GM12874 (cell line): ENCODE measurements at regions not wholly inside any gene's neighbourhood (a gene's known extent, or its start where the extent isn't known, plus 50 kb on each side); places are given as distances from the start of the nearest gene placed in this dataset.

ENCODE experiments used
- TF ChIP-seq, protein P1 (sequence below): IDR thresholded peaks from 2 replicates; pipeline ENCODE4 v1.5.1; 2011; ENCODE audit warnings: low read depth, mild to moderate bottlenecking, control low read depth, low read length, moderate library complexity; ENCODE audit not compliant: insufficient read depth

DNA sequence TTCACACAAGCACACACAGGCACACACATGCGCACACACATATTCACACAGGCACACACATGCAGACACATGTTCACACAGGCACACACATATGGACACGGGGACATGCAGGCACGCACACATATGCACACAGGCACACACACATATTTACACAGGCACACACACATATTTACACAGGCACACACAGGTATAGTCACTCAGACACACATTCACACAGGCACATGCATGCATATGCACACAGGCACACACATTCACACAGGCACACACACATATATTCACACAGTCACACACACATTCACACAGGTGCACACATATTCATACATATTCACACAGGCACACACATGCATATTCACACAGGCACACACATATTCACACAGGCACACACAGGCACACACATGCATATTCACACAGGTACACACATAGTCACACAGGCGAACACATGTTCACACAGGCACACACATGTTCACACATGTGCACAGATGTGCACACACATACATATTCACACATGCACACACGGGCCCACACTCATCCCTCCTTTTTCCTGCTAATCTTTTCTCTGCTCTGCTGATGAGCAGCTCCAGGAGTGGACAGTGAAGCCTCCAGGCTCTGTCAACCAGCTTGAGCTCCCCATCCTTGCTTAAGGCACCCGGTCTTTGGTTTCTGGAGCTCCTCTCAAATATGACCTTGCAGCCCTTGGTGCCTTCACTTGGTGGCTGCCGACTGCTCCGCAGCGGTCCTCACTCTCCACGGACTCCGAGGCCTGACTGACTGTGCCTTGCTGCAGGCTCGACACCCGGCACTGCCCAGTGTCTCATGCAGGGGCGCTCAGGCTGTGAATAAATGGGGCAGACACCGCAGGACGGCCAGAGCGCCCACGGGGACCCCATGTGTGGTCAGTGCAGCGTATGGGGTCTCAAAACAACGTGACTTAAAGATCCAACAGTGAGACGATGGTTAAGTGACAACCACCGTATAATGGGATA is 581.2 kb upstream of the MGMT start:
- TF ChIP-seq, protein P1, sequence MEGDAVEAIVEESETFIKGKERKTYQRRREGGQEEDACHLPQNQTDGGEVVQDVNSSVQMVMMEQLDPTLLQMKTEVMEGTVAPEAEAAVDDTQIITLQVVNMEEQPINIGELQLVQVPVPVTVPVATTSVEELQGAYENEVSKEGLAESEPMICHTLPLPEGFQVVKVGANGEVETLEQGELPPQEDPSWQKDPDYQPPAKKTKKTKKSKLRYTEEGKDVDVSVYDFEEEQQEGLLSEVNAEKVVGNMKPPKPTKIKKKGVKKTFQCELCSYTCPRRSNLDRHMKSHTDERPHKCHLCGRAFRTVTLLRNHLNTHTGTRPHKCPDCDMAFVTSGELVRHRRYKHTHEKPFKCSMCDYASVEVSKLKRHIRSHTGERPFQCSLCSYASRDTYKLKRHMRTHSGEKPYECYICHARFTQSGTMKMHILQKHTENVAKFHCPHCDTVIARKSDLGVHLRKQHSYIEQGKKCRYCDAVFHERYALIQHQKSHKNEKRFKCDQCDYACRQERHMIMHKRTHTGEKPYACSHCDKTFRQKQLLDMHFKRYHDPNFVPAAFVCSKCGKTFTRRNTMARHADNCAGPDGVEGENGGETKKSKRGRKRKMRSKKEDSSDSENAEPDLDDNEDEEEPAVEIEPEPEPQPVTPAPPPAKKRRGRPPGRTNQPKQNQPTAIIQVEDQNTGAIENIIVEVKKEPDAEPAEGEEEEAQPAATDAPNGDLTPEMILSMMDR, result no peak

DNA sequence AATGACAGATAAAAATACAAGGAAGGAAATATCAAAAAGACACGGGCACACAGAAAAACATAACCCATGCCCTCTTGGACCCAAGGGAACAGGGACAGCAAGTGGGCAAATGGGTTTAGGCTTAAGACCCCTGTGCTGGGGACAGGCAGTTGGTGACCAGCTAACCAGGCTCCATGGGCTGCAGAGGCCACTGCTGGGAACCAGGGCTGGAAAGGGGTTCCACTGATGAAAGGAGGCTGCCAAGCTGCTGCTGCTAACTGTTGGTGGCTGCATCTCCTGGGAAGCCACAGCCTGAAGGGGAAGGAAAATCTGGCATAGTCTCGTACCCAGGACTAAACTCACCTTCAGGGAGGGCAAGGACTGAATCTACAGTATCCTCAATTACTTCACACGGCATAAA is 579.2 kb upstream of the MGMT start:
- TF ChIP-seq, protein P1, result no peak

DNA sequence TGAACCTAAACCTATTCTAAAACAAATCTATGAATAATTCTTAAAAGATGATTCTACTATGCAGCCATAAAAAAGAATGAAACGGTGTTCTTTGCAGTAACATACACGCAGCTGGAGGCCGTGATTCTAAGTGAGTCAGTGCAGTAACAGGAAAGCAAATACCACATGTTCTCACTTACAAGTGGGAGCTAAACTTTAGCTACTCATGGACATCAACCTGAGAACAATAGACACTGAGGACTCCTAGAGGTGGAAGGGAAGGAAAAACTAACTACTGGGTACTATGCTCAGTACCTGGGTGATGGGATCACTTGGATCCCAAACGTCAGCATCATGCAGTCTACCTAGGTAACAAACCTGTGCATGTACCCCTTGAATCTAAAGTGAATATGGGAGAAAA is 575.0 kb upstream of the MGMT start:
- TF ChIP-seq, protein P1, result no peak

DNA sequence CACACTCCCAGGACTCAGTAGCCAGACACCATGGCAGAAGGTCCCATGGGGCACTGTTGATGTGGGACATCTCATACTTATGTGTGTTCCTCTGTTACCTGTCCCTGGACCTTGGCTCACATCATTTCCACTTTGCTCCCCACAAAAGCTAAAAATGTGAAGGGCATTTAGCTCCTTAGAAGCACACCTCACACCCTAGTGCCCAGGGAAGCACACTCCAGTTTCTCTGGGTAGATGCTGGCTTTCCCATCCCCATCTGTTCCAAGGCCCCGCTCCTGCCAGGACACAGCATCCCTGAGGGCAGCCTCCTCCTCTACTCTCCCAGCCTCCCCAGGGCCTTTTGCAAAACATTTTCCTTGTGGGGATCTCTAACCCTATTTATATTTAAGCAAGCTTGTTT is 572.4 kb upstream of the MGMT start:
- TF ChIP-seq, protein P1, result no peak

DNA sequence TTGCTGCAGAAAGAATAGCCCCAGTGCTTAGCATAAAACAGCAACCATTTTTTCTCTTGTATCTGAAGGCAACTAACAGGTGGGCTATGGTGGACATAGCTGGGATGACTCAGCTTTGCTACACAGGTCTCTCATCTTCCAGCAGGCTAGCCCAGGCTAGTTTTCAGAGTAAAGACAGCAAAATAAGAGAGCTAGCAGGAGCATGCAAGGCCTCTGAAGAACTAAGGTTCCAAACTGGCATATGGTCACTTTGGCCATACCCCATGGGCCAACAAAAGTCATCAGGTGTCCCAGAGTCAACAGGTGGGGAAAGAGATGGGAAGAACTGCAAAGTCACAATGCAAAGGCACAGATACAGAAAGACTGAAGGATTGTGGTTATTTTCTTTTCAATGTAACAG is 571.6 kb upstream of the MGMT start:
- TF ChIP-seq, protein P1, result no peak

DNA sequence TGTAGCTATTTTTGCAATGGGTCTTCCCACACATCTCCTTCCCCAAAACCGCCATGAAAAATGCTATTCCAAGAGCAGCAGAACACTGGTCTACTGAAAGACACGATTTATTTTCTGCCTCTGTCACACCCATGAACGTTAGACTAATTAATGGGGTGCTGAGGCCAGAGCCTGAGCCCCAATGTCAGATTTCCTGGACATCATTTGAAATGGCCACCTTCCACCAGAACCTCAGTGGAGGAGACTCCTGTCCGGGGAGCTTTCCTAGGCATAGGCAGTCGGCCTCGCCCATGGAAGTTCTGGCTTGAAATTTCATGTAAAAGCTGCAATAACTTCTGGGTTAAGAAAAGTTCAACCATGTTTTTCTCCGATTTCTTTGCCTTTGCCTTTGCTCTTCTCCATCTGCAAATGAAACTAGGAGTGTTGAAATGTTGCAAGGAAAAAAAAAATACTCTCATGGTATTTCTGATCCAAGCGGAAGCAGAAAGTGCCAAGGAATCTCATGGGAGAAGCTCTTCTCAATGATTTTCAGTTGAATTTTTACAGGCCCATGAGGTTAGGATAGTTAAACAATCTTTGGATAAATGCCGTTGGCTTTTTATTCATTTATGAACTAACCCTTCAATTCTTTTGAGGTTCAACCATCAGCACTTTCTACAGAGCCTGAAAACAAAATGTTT is 570.8 kb upstream of the MGMT start:
- TF ChIP-seq, protein P1, result no peak

DNA sequence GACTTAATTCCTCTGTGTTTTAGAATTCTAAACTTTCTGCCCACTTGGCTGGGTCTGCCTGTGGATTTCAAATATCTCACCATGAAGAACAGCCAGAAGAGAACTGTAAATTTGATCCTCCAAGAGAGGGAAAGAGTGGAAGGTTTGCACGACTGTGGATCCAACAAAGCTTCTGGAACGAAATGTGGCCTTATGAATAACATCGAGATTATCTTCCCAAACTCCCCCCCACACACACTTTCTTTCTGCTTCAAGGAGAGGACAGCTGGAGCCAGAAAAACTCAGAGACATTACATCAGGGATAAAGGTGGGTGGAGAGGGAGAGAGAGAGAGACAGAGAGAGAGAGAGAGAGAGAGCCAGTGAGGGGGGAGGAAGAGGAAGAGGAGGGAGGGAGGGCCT is 570.1 kb upstream of the MGMT start:
- TF ChIP-seq, protein P1, result no peak
